Testis (tissue), 2 donors: ENCODE measurements at regions not wholly inside any gene's neighbourhood (a gene's known extent, or its start where the extent isn't known, plus 50 kb on each side); places are given as distances from the start of the nearest gene placed in this dataset.

Source experiments
- POLR2A ChIP-seq: fragments of 450-650 bp; IDR thresholded peaks from one replicate; pipeline ENCODE4 v1.6.1; 2017; ENCODE audit warnings: antibody characterized with exemption, mild to moderate bottlenecking, moderate library complexity
- TF ChIP-seq, protein P1 (sequence below), 3 experiments: fragments of 450-650 bp in 2 of 3; fragments of 200-600 bp in 1 of 3; sonication (generic) in 1 of 3; IDR thresholded peaks; one replicate each; pipeline ENCODE4 v1.5.1; 2016 to 2019; ENCODE audit warnings: antibody characterized with exemption in 3 of 3, mild to moderate bottlenecking in 2 of 3, moderate library complexity in 1 of 3

DNA sequence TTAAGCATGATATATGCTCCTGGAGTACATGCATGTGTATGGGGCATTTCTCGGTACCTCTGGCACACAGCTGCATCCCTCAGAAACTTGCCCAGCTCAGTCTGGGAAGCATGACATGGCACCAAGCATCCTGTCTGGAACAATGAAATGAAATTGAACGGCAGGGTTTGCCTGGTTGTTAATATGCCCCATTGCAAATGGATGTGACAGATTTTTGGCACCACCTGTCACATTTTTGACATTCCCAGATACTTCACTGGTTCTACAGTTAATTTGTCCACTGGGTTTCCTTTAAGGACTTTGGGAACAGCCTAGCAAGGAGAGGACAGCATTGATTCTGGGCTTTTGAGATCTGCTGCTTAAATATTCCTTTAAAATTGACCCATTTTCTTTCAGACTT is 305.8 kb downstream of the TSN start:
- TF ChIP-seq, protein P1, sequence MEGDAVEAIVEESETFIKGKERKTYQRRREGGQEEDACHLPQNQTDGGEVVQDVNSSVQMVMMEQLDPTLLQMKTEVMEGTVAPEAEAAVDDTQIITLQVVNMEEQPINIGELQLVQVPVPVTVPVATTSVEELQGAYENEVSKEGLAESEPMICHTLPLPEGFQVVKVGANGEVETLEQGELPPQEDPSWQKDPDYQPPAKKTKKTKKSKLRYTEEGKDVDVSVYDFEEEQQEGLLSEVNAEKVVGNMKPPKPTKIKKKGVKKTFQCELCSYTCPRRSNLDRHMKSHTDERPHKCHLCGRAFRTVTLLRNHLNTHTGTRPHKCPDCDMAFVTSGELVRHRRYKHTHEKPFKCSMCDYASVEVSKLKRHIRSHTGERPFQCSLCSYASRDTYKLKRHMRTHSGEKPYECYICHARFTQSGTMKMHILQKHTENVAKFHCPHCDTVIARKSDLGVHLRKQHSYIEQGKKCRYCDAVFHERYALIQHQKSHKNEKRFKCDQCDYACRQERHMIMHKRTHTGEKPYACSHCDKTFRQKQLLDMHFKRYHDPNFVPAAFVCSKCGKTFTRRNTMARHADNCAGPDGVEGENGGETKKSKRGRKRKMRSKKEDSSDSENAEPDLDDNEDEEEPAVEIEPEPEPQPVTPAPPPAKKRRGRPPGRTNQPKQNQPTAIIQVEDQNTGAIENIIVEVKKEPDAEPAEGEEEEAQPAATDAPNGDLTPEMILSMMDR (IDR thresholded peaks at IDR 0.05), result no peak
- TF ChIP-seq POLR2A, result no peak
